ENCODE measurements at regions not wholly inside any gene's neighbourhood (a gene's known extent, or its start where the extent isn't known, plus 50 kb on each side); places are given as distances from the start of the nearest gene placed in this dataset.

DNA sequence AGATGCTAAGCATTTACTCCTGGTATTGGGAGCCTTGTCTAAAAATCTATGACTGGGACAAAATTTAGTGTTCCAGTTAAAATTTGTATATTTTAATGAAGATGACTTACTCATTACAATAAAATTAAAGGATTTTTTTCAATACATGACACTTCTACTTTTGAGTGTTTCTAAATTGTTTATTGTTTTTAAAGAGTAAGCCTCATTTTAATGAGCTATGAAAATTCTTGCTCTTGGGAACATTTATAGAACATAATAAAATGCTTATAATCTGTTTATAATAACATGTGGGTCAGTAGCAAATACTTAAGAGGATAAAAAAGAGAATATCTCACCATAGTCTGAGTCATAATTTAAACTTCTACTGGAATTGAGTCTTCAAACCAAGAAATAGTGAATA is 149.5 kb downstream of the PLCE1 start:
- H2AFZ ChIP-seq (ENCODE audit: insufficient read depth, low read depth, low read length, poor library complexity, severe bottlenecking), result no peak overlapping the region
- ATAC-seq (ENCODE audit: low read depth) (no peak), DNase-seq (no peak)
- no peak overlapping the region for H3K27ac ChIP-seq (ENCODE audit: low read length in 2 of 2)
- no peaks in the 10 kb centered on the region for H4K20me1 ChIP-seq (ENCODE audit: control insufficient read depth, insufficient read depth, low read length, poor library complexity, severe bottlenecking)
- peaks cover 0 to 5% (median 0%) of the 10 kb centered on the region in 3 donors for H3K9me3 ChIP-seq (ENCODE audit: control extremely low read depth in 1 of 3, control insufficient read depth in 2 of 3, insufficient read depth in 1 of 3, low read length in 2 of 3)
- H3K36me3 ChIP-seq (replicated peaks in 1 of 2; ENCODE audit: control extremely low read depth in 1 of 2, control insufficient read depth in 1 of 2, extremely low read depth in 1 of 2, insufficient read depth in 2 of 2, low read length in 1 of 2), result no peaks in the 10 kb centered on the region
- Mint-ChIP-seq H3K27me3 (peaks cover 8% of the 10 kb centered on the region), H3K27ac (no peak overlapping the region), H3K4me3 (no peak overlapping the region), H3K4me1 (no peaks in the 10 kb centered on the region), H3K9me3 (ENCODE audit: insufficient read depth) (no peaks in the 10 kb centered on the region)
- no peak overlapping the region for H3K9ac ChIP-seq (ENCODE audit: low read length)
- no peaks in the 10 kb centered on the region for H3K27me3 ChIP-seq (replicated peaks in 1 of 4; ENCODE audit: control extremely low read depth in 1 of 4, control insufficient read depth in 3 of 4, insufficient read depth in 4 of 4, low read length in 3 of 4)
- H3K4me3 ChIP-seq (ENCODE audit: control extremely low read depth in 1 of 5, extremely low read depth in 1 of 5, insufficient read depth in 1 of 5, low read depth in 2 of 5, low read length in 4 of 5), result no peak overlapping the region
- H3K4me1 ChIP-seq (ENCODE audit: control insufficient read depth in 2 of 2, insufficient read depth in 2 of 2, low read length in 2 of 2), result no peaks in the 10 kb centered on the region
- ChIA-PET POLR2A (no interaction called here), CTCF (no interaction called here)
- TF ChIP-seq, protein P1, sequence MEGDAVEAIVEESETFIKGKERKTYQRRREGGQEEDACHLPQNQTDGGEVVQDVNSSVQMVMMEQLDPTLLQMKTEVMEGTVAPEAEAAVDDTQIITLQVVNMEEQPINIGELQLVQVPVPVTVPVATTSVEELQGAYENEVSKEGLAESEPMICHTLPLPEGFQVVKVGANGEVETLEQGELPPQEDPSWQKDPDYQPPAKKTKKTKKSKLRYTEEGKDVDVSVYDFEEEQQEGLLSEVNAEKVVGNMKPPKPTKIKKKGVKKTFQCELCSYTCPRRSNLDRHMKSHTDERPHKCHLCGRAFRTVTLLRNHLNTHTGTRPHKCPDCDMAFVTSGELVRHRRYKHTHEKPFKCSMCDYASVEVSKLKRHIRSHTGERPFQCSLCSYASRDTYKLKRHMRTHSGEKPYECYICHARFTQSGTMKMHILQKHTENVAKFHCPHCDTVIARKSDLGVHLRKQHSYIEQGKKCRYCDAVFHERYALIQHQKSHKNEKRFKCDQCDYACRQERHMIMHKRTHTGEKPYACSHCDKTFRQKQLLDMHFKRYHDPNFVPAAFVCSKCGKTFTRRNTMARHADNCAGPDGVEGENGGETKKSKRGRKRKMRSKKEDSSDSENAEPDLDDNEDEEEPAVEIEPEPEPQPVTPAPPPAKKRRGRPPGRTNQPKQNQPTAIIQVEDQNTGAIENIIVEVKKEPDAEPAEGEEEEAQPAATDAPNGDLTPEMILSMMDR (IDR thresholded peaks at IDR 0.05), result no peak
- no peak for TF ChIP-seq EZH2 (IDR thresholded peaks at IDR 0.05; ENCODE audit: borderline replicate concordance, insufficient read depth, low read depth, low read length, poor library complexity, severe bottlenecking)
- H3K79me2 ChIP-seq (ENCODE audit: control insufficient read depth, insufficient read depth, low read length), result no peaks in the 10 kb centered on the region
- no peak overlapping the region for H3K4me2 ChIP-seq (replicated peaks; ENCODE audit: low read depth, low read length, poor library complexity, severe bottlenecking)
- intact Hi-C loops (cut with micrococcal nuclease), result no loop called here

DNA sequence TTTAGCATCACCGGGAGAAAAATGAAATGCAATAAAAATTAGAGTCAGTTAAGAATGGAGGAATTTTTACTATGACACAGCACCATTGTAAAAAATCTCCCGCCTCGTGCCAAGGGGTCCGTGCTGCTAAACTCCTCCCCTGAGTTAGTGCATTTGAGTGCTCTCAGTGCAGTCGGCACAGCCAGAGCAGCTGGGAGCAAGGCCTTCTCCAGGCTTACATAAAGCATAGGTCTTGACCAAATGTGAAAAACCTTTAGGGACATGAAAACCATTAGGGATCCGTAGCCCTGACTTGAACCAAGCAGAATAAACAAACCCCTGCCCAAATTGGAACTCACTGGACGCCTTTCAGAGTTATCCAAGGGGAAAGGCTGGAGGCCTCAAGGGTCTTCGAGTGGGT is 152.6 kb downstream of the PLCE1 start:
- no peak overlapping the region for H3K27ac ChIP-seq (ENCODE audit: low read length in 2 of 2)

More for the DNA sequence above, 152.6 kb downstream of the PLCE1 start:
- no peak for DNase-seq
- H4K20me1 ChIP-seq (ENCODE audit: control insufficient read depth, insufficient read depth, low read length, poor library complexity, severe bottlenecking), result no peaks in the 10 kb centered on the region
- ATAC-seq (ENCODE audit: low read depth), result no peak
- no peaks in the 10 kb centered on the region for H3K36me3 ChIP-seq (replicated peaks in 1 of 2; ENCODE audit: control extremely low read depth in 1 of 2, control insufficient read depth in 1 of 2, extremely low read depth in 1 of 2, insufficient read depth in 2 of 2, low read length in 1 of 2)
- no peak for TF ChIP-seq EZH2 (IDR thresholded peaks at IDR 0.05; ENCODE audit: borderline replicate concordance, insufficient read depth, low read depth, low read length, poor library complexity, severe bottlenecking)
- TF ChIP-seq, protein P1 (IDR thresholded peaks at IDR 0.05), result no peak
- H3K4me2 ChIP-seq (replicated peaks; ENCODE audit: low read depth, low read length, poor library complexity, severe bottlenecking), result no peak overlapping the region
- no peak overlapping the region for H3K4me3 Mint-ChIP-seq
- no peaks in the 10 kb centered on the region for H3K27me3 ChIP-seq (replicated peaks in 1 of 4; ENCODE audit: control extremely low read depth in 1 of 4, control insufficient read depth in 3 of 4, insufficient read depth in 4 of 4, low read length in 3 of 4)
- H3K4me1 Mint-ChIP-seq, result no peaks in the 10 kb centered on the region
- H3K27ac Mint-ChIP-seq, result no peak overlapping the region
- peaks cover 0 to 5% (median 0%) of the 10 kb centered on the region in 3 donors for H3K9me3 ChIP-seq (ENCODE audit: control extremely low read depth in 1 of 3, control insufficient read depth in 2 of 3, insufficient read depth in 1 of 3, low read length in 2 of 3)
- peaks cover 15% of the 10 kb centered on the region for H3K27me3 Mint-ChIP-seq
- H3K9me3 Mint-ChIP-seq (ENCODE audit: insufficient read depth), result no peaks in the 10 kb centered on the region
- intact Hi-C loops (cut with micrococcal nuclease), result no loop called here
- 88% methylated on average over 7 of the region's 8 CpGs for WGBS (ENCODE audit: insufficient coverage)
- H2AFZ ChIP-seq (ENCODE audit: insufficient read depth, low read depth, low read length, poor library complexity, severe bottlenecking), result no peak overlapping the region
- H3K4me1 ChIP-seq (ENCODE audit: control insufficient read depth in 2 of 2, insufficient read depth in 2 of 2, low read length in 2 of 2), result no peaks in the 10 kb centered on the region
- ChIA-PET CTCF (no interaction called here), POLR2A (no interaction called here)
- H3K9ac ChIP-seq (ENCODE audit: low read length), result no peak overlapping the region
- H3K4me3 ChIP-seq (ENCODE audit: control extremely low read depth in 1 of 5, extremely low read depth in 1 of 5, insufficient read depth in 1 of 5, low read depth in 2 of 5, low read length in 4 of 5), result no peak overlapping the region
- H3K79me2 ChIP-seq (ENCODE audit: control insufficient read depth, insufficient read depth, low read length), result no peaks in the 10 kb centered on the region
